ENCODE measurements at regions not wholly inside any gene's neighbourhood (a gene's known extent, or its start where the extent isn't known, plus 50 kb on each side); places are given as distances from the start of the nearest gene placed in this dataset.

- no peak for TF ChIP-seq CTCF (conservative IDR thresholded peaks at IDR 0.05 in 1 of 2, IDR thresholded peaks at IDR 0.05 in 1 of 2; ENCODE audit: extremely low read depth in 1 of 2, insufficient read depth in 1 of 2, low read depth in 1 of 2, low read length in 2 of 2)
- TF ChIP-seq EZH2 (IDR thresholded peaks at IDR 0.05; ENCODE audit: borderline replicate concordance, low read length): no peak
These were observed 92.2 kb upstream of the SLC30A5 start for GRCh38 chr5:69001627-69002026.
